ENCODE measurements at regions not wholly inside any gene's neighbourhood (a gene's known extent, or its start where the extent isn't known, plus 50 kb on each side); places are given as distances from the start of the nearest gene placed in this dataset.

DNA sequence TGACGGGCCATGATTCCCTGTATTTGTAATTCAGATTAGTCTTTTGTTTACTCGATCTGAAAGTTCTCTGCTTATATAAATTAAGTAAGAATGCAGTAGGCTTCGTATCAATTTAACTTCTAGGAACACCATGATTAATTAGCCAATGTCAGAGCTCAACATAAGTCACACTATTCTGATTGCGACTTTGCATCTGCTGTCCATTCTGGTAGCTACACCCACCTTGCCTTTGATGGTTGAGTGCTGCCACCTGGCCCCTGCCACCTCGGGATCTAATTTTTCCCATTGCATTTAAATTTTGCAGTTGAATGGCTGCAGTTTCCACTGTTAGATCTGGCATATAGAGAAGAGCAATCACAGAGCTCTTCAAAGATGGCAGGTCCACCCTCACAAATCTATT is 140.0 kb downstream of the LTN1 start:
- TF ChIP-seq, protein P1, sequence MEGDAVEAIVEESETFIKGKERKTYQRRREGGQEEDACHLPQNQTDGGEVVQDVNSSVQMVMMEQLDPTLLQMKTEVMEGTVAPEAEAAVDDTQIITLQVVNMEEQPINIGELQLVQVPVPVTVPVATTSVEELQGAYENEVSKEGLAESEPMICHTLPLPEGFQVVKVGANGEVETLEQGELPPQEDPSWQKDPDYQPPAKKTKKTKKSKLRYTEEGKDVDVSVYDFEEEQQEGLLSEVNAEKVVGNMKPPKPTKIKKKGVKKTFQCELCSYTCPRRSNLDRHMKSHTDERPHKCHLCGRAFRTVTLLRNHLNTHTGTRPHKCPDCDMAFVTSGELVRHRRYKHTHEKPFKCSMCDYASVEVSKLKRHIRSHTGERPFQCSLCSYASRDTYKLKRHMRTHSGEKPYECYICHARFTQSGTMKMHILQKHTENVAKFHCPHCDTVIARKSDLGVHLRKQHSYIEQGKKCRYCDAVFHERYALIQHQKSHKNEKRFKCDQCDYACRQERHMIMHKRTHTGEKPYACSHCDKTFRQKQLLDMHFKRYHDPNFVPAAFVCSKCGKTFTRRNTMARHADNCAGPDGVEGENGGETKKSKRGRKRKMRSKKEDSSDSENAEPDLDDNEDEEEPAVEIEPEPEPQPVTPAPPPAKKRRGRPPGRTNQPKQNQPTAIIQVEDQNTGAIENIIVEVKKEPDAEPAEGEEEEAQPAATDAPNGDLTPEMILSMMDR (IDR thresholded peaks at IDR 0.05): no peak
- TF ChIP-seq EZH2 (IDR thresholded peaks at IDR 0.05; ENCODE audit: borderline replicate concordance, insufficient read depth, low read depth, low read length, poor library complexity, severe bottlenecking): no peak
